GM12878 (cell line): ENCODE measurements at regions not wholly inside any gene's neighbourhood (a gene's known extent, or its start where the extent isn't known, plus 50 kb on each side); places are given as distances from the start of the nearest gene placed in this dataset.

Source experiments
- ATAC-seq: fragments of 200-7000 bp; cut with Tn5 transposase; 3 replicates; pipeline ENCODE4 v1.9.1; 2020; ENCODE audit warnings: mild to moderate bottlenecking, moderate library complexity
- BruUV-seq: library from RNA; stranded (reverse); fragments of 400-500 nt; replicated peaks from 2 replicates; lab custom pipeline; 2021; lab: Mats Ljungman, UMichigan
- CTCF ChIA-PET: fragments of 300-600 bp; sonication (Branson Sonifier 250); formaldehyde crosslinking; extraction: SDS; loops from one replicate; lab custom pipeline; 2021; ENCODE audit warnings: inconsistent platforms; lab: Yijun Ruan, JAX
- POLR2A ChIA-PET: fragments of 350-600 bp; formaldehyde crosslinking; extraction: SDS; loops from one replicate; lab custom pipeline; 2021; ENCODE audit warnings: inconsistent platforms; lab: Charles Lee
- RAD21 ChIA-PET: fragments of 300-600 bp; sonication (Branson Sonifier 250); formaldehyde crosslinking; loops from one replicate; lab custom pipeline; 2023; ENCODE audit warnings: antibody characterized with exemption; ENCODE audit not compliant: unreplicated experiment; lab: Charles Lee
- SMC1A ChIA-PET: fragments of 300-600 bp; sonication (Branson Sonifier 250); formaldehyde crosslinking; loops from one replicate; lab custom pipeline; 2023; ENCODE audit not compliant: unreplicated experiment, uncharacterized antibody; lab: Charles Lee
- DNase-seq: peaks from one replicate; pipeline ENCODE4 v3.0.0-alpha.2; 2011; ENCODE audit warnings: low read depth, low spot score
- FAIRE-seq: peaks from 3 replicates; lab custom pipeline; 2011; peaks lifted over from hg19 to GRCh38; lab: Jason Lieb, UNC
- H2AFZ ChIP-seq: 2 replicates; pipeline ENCODE4 v1.6.0; 2011; ENCODE audit warnings: low read depth, low read length, control low read depth; ENCODE audit not compliant: control insufficient read depth
- H3K27ac ChIP-seq: 2 replicates; pipeline ENCODE4 v1.5.1; 2011; ENCODE audit warnings: control low read depth; ENCODE audit not compliant: control insufficient read depth, insufficient read depth
- H3K27me3 ChIP-seq, 2 experiments: replicated peaks in 1 of 2; 2 replicates each; pipeline versions ENCODE4 v1.6.0 to v1.6.1; 2011; ENCODE audit warnings: low read length in 1 of 2; ENCODE audit not compliant: control insufficient read depth in 2 of 2, insufficient read depth in 2 of 2
- H3K36me3 ChIP-seq, 2 experiments: 2 replicates each; pipeline ENCODE4 v1.5.1; 2011; ENCODE audit warnings: low read length in 1 of 2; ENCODE audit not compliant: control insufficient read depth in 2 of 2, insufficient read depth in 2 of 2
- H3K4me1 ChIP-seq: 2 replicates; pipeline ENCODE4 v1.6.1; 2011; ENCODE audit warnings: mild to moderate bottlenecking, low read length, moderate library complexity, mixed read lengths; ENCODE audit not compliant: control insufficient read depth, insufficient read depth
- H3K4me2 ChIP-seq: 2 replicates; pipeline ENCODE4 v1.6.0; 2011; ENCODE audit warnings: control low read depth; ENCODE audit not compliant: control insufficient read depth, insufficient read depth
- H3K4me3 ChIP-seq: fragments of 200-600 bp; sonication (generic); 2 replicates; pipeline ENCODE4 v1.5.1; 2016
- H3K79me2 ChIP-seq: 2 replicates; pipeline ENCODE4 v1.6.0; 2011; ENCODE audit warnings: low read length; ENCODE audit not compliant: control insufficient read depth, insufficient read depth
- H3K9ac ChIP-seq: 2 replicates; pipeline ENCODE4 v1.8.0; 2011; ENCODE audit warnings: low read length, control low read depth, mixed read lengths; ENCODE audit not compliant: control insufficient read depth, insufficient read depth
- H3K9me3 ChIP-seq: replicated peaks from 3 replicates; pipeline ENCODE4 v1.5.1; 2011; ENCODE audit warnings: mild to moderate bottlenecking, low read length; ENCODE audit not compliant: control insufficient read depth, insufficient read depth
- H4K20me1 ChIP-seq: 2 replicates; pipeline ENCODE4 v1.6.0; 2011; ENCODE audit not compliant: control insufficient read depth, insufficient read depth
- ASH2L ChIP-seq: fragments of 300-600, 200-600 bp; sonication (generic); IDR thresholded peaks from 2 replicates; pipeline ENCODE4 v1.6.1; 2017; ENCODE audit warnings: low read depth, mild to moderate bottlenecking, borderline replicate concordance
- BMI1 ChIP-seq: fragments of 450-650 bp; IDR thresholded peaks from 2 replicates; pipeline ENCODE4 v1.6.1; 2016; ENCODE audit warnings: mild to moderate bottlenecking, moderate library complexity, borderline replicate concordance
- CHD1 ChIP-seq: IDR thresholded peaks from 2 replicates; pipeline ENCODE4 v1.6.1; 2012; ENCODE audit warnings: low read depth, low read length, improper control_type of control experiment
- CUX1 ChIP-seq: IDR thresholded peaks from 2 replicates; pipeline ENCODE4 v1.6.1; 2012; ENCODE audit warnings: improper control_type of control experiment, low read depth, low read length; ENCODE audit not compliant: insufficient replicate concordance
- EP300 ChIP-seq, 2 experiments: fragments of 150-350 bp in 1 of 2; IDR thresholded peaks; 2 replicates each; pipeline ENCODE4 v1.6.1; 2011 to 2012; ENCODE audit warnings: low read depth in 2 of 2, low read length in 2 of 2, borderline replicate concordance in 1 of 2, improper control_type of control experiment in 1 of 2, inconsistent platforms in 1 of 2; ENCODE audit not compliant: control insufficient read depth in 1 of 2
- KDM1A ChIP-seq: fragments of 200-600 bp; sonication (generic); IDR thresholded peaks from 2 replicates; pipeline ENCODE4 v1.6.1; 2016; ENCODE audit warnings: borderline replicate concordance
- MEF2A ChIP-seq: IDR thresholded peaks from 2 replicates; pipeline ENCODE4 v1.6.1; 2011; ENCODE audit warnings: low read depth, mild to moderate bottlenecking, low read length, moderate library complexity; ENCODE audit not compliant: insufficient read depth
- NKRF ChIP-seq: fragments of 450-650 bp; conservative IDR thresholded peaks from 2 replicates; pipeline ENCODE4 v1.6.1; 2017; ENCODE audit warnings: mild to moderate bottlenecking, moderate library complexity
- NR2C2 ChIP-seq: IDR thresholded peaks from 2 replicates; pipeline ENCODE4 v1.6.1; 2011; ENCODE audit warnings: borderline replicate concordance, low read depth; ENCODE audit not compliant: control insufficient read depth, insufficient read length
- POLR2A ChIP-seq: IDR thresholded peaks from 2 replicates; pipeline ENCODE4 v1.6.1; 2011; ENCODE audit warnings: low read depth, mild to moderate bottlenecking, low read length
- RBBP5 ChIP-seq: fragments of 200-600 bp; sonication (generic); conservative IDR thresholded peaks from 2 replicates; pipeline ENCODE4 v1.6.1; 2016
- ZNF384 ChIP-seq: IDR thresholded peaks from 2 replicates; pipeline ENCODE4 v1.6.1; 2012; ENCODE audit warnings: low read depth, mild to moderate bottlenecking, low read length, improper control_type of control experiment, borderline replicate concordance
- ZSCAN29 ChIP-seq: fragments of 450-650 bp; IDR thresholded peaks from 2 replicates; pipeline ENCODE4 v1.6.1; 2017; ENCODE audit warnings: mild to moderate bottlenecking, moderate library complexity
- WGBS: methylation state at CpG from one replicate; pipeline ENCODE4 v1.1.6; 2016; ENCODE audit warnings: low lambda C conversion rate; ENCODE audit not compliant: insufficient replicate concordance, insufficient coverage; ENCODE audit errors: missing lambda C conversion rate; 5-methylcytosine and 5-hydroxymethylcytosine counted together
- in situ Hi-C: fragments of 300-500 bp; cut with MboI; formaldehyde crosslinking; loops from 9 replicates; pipeline ENCODE4 v1.14.3; 2018; ENCODE audit warnings: mixed read lengths
- intact Hi-C: fragments of 100-400 bp; cut with micrococcal nuclease; formaldehyde crosslinking; loops from one replicate; pipeline ENCODE4 v1.14.2; 2022; ENCODE audit not compliant: unreplicated experiment
- TF ChIP-seq, protein P1 (sequence below): IDR thresholded peaks from 2 replicates; pipeline ENCODE4 v1.6.1; 2011; ENCODE audit warnings: low read depth, mild to moderate bottlenecking, low read length, moderate library complexity, borderline replicate concordance; ENCODE audit errors: extremely low read depth

GRCh38 chr10:109280837-109281236 is 642.5 kb downstream of the XPNPEP1 start (continued):
- TF ChIP-seq ZNF384 (no peak), KDM1A (no peak), RBBP5 (no peak), ZSCAN29 (no peak), EP300 (IDR thresholded peaks at IDR 0.05; ENCODE audit: borderline replicate concordance in 1 of 2, control insufficient read depth in 1 of 2, low read depth in 2 of 2, low read length in 2 of 2) (no peak), MEF2A (no peak), NKRF (no peak), ASH2L (no peak)
- TF ChIP-seq, protein P1, sequence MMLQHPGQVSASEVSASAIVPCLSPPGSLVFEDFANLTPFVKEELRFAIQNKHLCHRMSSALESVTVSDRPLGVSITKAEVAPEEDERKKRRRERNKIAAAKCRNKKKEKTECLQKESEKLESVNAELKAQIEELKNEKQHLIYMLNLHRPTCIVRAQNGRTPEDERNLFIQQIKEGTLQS = no peak

GRCh38 chr10:109277456-109277855 is 645.9 kb downstream of the XPNPEP1 start:
- H3K79me2 ChIP-seq = no peaks in the 10 kb centered on the region
- intact Hi-C loops (no loop called here), in situ Hi-C loops (no loop called here)
- no peak for FAIRE-seq
- 42% methylated on average over 1 of the region's 1 CpG for WGBS
- ChIA-PET CTCF (no interaction called here), RAD21 (no interaction called here), SMC1A (no interaction called here), POLR2A (no interaction called here)
- H3K27me3 ChIP-seq = no peaks in the 10 kb centered on the region
- no peak overlapping the region for H3K9ac ChIP-seq
- no peak for DNase-seq
- H3K4me3 ChIP-seq = no peak overlapping the region
- H3K4me2 ChIP-seq = no peak overlapping the region
- no peaks in the 10 kb centered on the region for H4K20me1 ChIP-seq
- BruUV-seq = no TSS peak
- H3K36me3 ChIP-seq = no peaks in the 10 kb centered on the region
- no peaks in the 10 kb centered on the region for H3K9me3 ChIP-seq
- no peak overlapping the region for H3K27ac ChIP-seq
- no peaks in the 10 kb centered on the region for H3K4me1 ChIP-seq
- no peak for ATAC-seq
- H2AFZ ChIP-seq = no peak overlapping the region
- TF ChIP-seq CHD1 (no peak), NR2C2 (no peak), BMI1 (no peak), POLR2A (no peak), CUX1 (no peak)
